Lung (tissue), 11 donors: ENCODE measurements at regions not wholly inside any gene's neighbourhood (a gene's known extent, or its start where the extent isn't known, plus 50 kb on each side); places are given as distances from the start of the nearest gene placed in this dataset.

Source experiments
- ATAC-seq: fragments of 200-7000 bp; cut with Tn5 transposase; one replicate; pipeline ENCODE4 v1.9.1; 2020; ENCODE audit warnings: moderate number of reproducible peaks; ENCODE audit not compliant: insufficient read depth, low FRiP score
- DNase-seq, 3 donors: peaks; one replicate each; pipeline ENCODE4 v3.0.0-alpha.2; 2013 to 2017
- H3K27ac ChIP-seq, 2 donors: one replicate each; pipeline ENCODE4 v1.5.1; 2013; ENCODE audit warnings: mild to moderate bottlenecking in 2 of 2, moderate library complexity in 2 of 2, control low read depth in 1 of 2, inconsistent platforms in 1 of 2, low read depth in 1 of 2, low read length in 1 of 2
- H3K27me3 ChIP-seq, 3 donors: one replicate each; pipeline ENCODE4 v1.5.1; 2013; ENCODE audit warnings: low read length in 2 of 3; ENCODE audit not compliant: control insufficient read depth in 3 of 3, insufficient read depth in 3 of 3
- H3K36me3 ChIP-seq, 4 donors: one replicate each; pipeline ENCODE4 v1.5.1; 2013; ENCODE audit warnings: low read length in 4 of 4, mild to moderate bottlenecking in 1 of 4, moderate library complexity in 1 of 4; ENCODE audit not compliant: control insufficient read depth in 4 of 4, insufficient read depth in 4 of 4
- H3K4me1 ChIP-seq, 5 donors: one replicate each; pipeline ENCODE4 v1.5.1; 2013; ENCODE audit warnings: low read length in 5 of 5, mild to moderate bottlenecking in 2 of 5, moderate library complexity in 1 of 5; ENCODE audit not compliant: control insufficient read depth in 5 of 5, insufficient read depth in 5 of 5
- H3K4me3 ChIP-seq: one replicate; pipeline ENCODE4 v1.5.1; 2013; ENCODE audit warnings: mild to moderate bottlenecking, control low read depth, moderate library complexity
- H3K9ac ChIP-seq, 2 donors: one replicate each; pipeline ENCODE4 v1.5.1; 2013; ENCODE audit warnings: low read length in 2 of 2, control low read depth in 1 of 2; ENCODE audit not compliant: insufficient read depth in 1 of 2
- H3K9me3 ChIP-seq, 4 donors: one replicate each; pipeline ENCODE4 v1.5.1; 2013; ENCODE audit warnings: low read length in 3 of 4, mild to moderate bottlenecking in 1 of 4, moderate library complexity in 1 of 4; ENCODE audit not compliant: control insufficient read depth in 4 of 4, insufficient read depth in 3 of 4
- CTCF ChIP-seq: IDR thresholded peaks from 2 replicates; pipeline ENCODE4 v1.5.1; 2012; ENCODE audit warnings: mild to moderate bottlenecking; ENCODE audit errors: control extremely low read depth, extremely low read depth
- WGBS, 2 donors: extraction: QIAGEN DNeasy Blood & Tissue Kit; methylation state at CpG; one replicate each; pipeline ENCODE4 v1.1.7; 2013; 5-methylcytosine and 5-hydroxymethylcytosine counted together
- donor health status: control.
- donor health status: control.
- donor health status: Bipolar disorder and iron deficiency.
- donor health status: healthy.
- donor health status: DM: yes; HTN: yes; CAD: no.

GRCh38 chr4:24321616-24322015, 262.7 kb downstream of the DHX15 start:
- no peak for TF ChIP-seq CTCF
- Histone ChIP-seq H3K9ac (no peak overlapping the region), H3K4me1 (peaks cover 0 to 5% (median 0%) of the 10 kb centered on the region in 5 donors), H3K4me3 (no peak overlapping the region), H3K9me3 (no peaks in the 10 kb centered on the region), H3K27ac (no peak overlapping the region), H3K36me3 (no peaks in the 10 kb centered on the region), H3K27me3 (peaks cover 0 to 2% (median 0%) of the 10 kb centered on the region in 3 donors)
- ATAC-seq (no peak), DNase-seq (no peak)
- 43 to 62% methylated on average over 6 of the region's 6 CpGs for WGBS, 2 donors

GRCh38 chr4:24321131-24321530, 263.2 kb downstream of the DHX15 start:
- Histone ChIP-seq H3K27ac (no peak overlapping the region), H3K27me3 (peaks cover 0 to 2% (median 0%) of the 10 kb centered on the region in 3 donors), H3K36me3 (no peaks in the 10 kb centered on the region), H3K4me1 (peaks cover 0 to 5% (median 0%) of the 10 kb centered on the region in 5 donors), H3K9me3 (no peaks in the 10 kb centered on the region), H3K4me3 (no peak overlapping the region), H3K9ac (no peak overlapping the region)
- ATAC-seq (no peak), DNase-seq (no peak)
- 69 to 81% methylated on average over 6 of the region's 6 CpGs for WGBS, 2 donors
- no peak for TF ChIP-seq CTCF

GRCh38 chr4:24319387-24319786, 265.0 kb downstream of the DHX15 start:
- Histone ChIP-seq H3K27me3 (peaks cover 0 to 2% (median 0%) of the 10 kb centered on the region in 3 donors), H3K9me3 (no peaks in the 10 kb centered on the region), H3K36me3 (no peaks in the 10 kb centered on the region), H3K4me3 (no peak overlapping the region), H3K27ac (no peak overlapping the region), H3K4me1 (peaks cover 0 to 10% (median 0%) of the 10 kb centered on the region in 5 donors), H3K9ac (no peak overlapping the region)
- DNase-seq, result no peak
- 82 to 85% methylated on average over 5 of the region's 5 CpGs for WGBS, 2 donors
- no peak for ATAC-seq
- no peak for TF ChIP-seq CTCF

- TF ChIP-seq CTCF, result no peak
- no peaks in the 10 kb centered on the region for H3K27me3 ChIP-seq
- no peaks in the 10 kb centered on the region for H3K36me3 ChIP-seq
- H3K27ac ChIP-seq, result no peak overlapping the region
- DNase-seq (no peak), ATAC-seq (no peak)
- peaks cover 0 to 10% (median 0%) of the 10 kb centered on the region in 5 donors for H3K4me1 ChIP-seq
- no peak overlapping the region for H3K4me3 ChIP-seq
- 86 to 88% methylated on average over 1 of the region's 1 CpG for WGBS, 2 donors
- no peak overlapping the region for H3K9ac ChIP-seq
- H3K9me3 ChIP-seq, result no peaks in the 10 kb centered on the region
Measured at GRCh38 chr4:24315056-24315455, 269.3 kb downstream of the DHX15 start.
